SW480 (cell line): ENCODE measurements at regions not wholly inside any gene's neighbourhood (a gene's known extent, or its start where the extent isn't known, plus 50 kb on each side); places are given as distances from the start of the nearest gene placed in this dataset.

ENCODE experiments used
- DNase-seq: peaks from one replicate; pipeline ENCODE4 v3.0.0-alpha.2; 2016; ENCODE audit warnings: low spot score

- no peak for DNase-seq
Measured at GRCh38 chr9:134228649-134229048, 64.3 kb upstream of the RNU6ATAC start.

DNA sequence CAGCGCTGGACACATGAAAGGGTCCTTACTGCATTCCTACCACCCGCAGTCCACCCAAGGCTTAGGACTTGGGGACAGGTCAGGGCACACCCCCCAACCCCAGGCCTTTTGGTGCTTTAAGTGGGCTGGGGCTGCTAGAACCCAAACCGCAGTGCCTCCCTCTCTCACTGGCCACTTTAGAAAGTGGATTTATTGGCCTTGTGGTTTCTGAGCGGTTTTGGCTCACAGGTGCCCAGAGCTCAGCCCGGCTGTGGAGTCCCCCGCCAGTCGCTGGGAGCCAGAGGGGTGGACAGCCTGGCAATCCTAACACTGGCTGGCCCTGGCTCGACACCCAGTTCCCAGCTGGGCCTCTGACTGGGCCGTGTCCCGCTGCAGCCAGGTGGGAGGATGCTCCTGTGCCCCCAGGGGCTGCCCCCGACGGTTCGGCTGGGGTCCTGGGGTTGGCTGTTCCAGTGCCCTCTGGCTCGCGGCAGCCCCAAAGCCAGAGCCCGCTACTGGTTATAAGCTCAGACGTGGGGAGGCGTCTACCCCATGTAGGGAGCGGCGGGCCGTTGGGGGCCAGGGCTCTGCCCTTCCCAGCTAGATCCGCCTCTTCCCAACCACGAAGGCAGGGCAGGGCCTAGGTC lies 65.2 kb upstream of the RNU6ATAC start:
- DNase-seq = peak; percentile 45

DNA sequence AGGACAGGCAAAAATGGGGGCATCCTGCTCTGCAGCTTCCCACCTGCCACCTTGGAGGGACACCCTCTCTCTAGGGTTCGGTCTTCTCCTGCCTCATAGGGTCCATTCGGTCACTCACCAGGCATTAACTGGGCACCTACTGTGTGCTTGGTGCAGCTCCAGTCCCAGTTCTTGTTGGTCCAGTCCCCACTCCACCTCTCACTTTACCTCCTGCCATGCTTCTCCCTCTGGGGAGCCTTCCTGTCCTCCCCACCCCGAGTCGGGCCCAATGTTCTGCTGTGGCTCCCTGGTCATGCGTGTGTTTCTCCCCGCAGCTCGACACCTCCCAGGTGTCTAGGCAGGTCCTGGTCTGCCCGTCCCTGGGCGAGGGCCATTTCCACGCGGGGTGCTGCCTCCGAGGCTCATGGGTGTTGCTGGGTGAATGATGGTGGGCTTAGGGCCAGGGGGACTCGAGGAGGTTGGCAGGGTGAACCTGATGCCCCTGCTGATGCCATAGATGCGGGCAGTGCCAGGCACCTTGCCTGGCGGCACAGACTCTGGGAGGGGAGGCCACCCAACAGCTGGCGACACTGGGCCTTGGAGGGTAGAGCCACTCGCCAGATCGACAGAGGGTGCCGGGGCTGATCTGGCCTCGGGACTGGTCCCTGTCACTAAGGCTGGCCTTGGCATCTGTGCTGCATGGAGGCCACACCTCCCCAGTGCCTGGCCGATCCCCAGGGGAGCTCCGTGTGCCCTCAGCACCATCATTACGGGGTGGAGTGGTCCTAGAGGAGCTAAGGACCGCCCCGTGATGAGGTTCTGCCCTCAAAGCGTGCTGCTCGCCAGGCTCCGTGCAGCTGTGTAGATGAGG lies 66.0 kb upstream of the RNU6ATAC start:
- no peak for DNase-seq

GRCh38 chr9:134230942-134231325 lies 66.6 kb upstream of the RNU6ATAC start:
- no peak for DNase-seq

DNA sequence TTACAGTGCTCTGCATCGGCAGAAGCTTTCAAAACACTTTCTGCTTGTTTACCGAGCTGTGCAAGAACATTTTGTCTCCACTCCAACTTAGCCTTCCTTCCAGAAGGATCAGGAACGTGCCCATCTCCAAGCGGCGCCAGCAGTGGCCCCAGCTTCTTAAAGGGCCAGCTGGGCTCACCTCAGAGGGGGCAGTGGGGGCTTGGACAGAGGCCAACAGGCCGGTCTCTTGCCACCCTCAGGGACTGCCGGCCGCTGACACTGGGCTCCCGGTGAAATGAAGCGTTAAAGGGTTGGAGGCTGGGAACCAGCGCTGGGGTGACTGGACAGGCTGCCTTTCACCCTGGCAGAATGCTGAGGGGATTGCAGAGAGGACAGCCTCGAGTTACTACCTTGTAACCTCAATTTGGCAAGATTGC lies 67.0 kb upstream of the RNU6ATAC start:
- DNase-seq = no peak

GRCh38 chr9:134231767-134232166 lies 67.4 kb upstream of the RNU6ATAC start:
- no peak for DNase-seq

GRCh38 chr9:134233022-134233421 lies 68.7 kb upstream of the RNU6ATAC start:
- no peak for DNase-seq

DNA sequence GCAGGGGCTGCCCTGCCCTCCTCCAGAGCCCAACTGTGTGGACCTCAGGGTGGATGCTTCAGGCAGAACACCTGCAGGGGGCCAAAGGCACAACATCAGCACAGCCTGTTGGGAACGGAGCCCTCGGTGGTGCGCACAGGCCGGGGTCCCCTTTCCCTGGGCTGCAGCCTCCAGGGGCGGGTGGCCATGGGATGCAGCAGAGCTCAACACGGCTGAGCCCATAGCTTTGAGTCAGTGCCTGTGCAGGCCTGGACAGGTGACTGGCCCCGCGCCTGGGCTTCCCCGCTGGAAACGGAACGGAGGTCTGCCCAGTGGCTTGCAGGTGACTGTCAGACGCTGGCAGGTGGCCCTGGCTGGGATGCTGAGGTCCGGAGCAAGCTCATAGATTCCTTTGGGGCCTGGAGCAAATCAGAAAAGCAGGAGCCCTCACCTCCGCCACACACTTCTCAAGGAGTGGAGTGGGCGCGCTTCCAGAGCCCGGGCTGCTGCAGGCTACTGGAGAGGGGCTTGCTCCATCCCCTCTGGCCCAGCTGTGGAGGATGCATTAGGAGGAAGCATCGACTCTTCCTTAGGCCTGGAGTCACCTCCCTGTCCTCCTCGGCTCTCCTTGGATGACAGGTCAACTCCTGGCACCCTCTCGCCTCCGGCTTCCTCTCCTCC lies 69.8 kb upstream of the RNU6ATAC start:
- no peak for DNase-seq

DNA sequence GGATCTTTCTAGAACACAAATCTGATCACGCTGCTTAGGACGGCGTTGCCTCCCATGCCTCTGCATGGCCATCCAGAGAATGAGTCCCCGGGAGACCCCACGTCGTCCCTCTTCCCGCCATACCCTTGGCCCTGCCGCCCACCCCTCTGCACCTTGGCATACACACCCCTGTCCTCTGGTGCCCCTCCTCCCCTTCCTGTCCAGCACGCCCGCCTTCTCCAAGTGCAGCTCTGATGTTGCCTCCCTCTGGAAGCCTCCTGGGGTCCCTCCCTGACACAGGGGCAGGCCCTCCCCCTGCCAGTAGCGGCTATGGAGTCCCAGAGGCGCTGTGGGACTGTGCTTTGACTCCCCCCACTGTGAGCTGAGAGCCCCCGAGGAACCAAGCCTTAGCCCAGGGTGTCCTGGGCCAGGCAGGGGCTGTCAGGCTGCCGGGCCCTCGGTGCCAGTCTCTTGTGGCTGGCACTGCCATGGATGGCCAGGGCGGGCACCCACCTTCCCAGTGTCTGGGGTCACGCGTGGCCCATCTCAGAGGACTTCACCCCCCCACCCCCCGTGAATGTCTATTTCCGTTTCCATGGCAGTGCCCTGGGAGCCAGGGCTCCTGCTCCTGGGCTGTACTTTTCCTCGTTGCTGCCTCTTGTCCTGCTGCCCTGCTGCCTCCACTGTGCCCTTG lies 70.5 kb upstream of the RNU6ATAC start:
- DNase-seq = no peak

DNA sequence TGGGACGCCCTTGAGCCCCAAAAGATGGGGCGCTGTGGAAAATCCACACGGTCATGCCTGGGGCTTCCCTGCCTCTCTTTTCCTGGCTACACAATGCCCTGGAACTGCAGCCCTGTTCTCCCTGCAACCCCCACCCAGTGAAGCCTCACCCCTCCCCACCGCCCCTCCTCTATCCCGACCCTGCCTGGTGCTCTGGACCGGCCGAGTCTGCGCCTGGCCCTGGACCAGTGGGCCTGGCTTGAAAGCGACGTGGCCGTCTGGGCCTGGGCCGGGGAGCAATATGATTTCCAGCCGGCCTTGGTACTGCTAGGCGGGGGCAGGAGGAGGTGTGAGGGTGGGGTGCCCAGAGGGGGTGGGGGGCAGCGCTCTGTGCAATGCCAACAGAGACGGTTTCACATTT lies 71.0 kb upstream of the RNU6ATAC start:
- DNase-seq = no peak

DNA sequence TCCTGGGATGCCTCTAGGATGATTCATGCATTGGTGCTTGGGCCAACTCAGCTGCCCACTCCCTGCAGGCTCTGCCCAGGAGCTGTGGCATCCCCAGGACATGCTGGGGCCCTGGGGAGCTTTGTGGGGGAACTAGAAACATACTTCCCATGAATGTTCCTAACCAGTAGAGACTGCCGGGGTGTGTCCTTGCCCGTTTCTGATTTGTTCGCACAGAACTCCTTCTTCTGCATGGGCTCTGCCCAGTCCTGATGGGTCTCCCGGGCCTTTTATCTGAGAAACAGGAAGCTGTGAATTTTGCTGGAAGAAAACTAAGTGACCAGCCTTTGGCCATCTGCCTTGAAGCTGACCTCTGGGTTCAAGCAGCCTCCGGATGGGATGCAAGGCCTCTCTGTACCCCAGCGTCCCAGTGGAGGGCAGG lies 71.6 kb upstream of the RNU6ATAC start:
- DNase-seq = no peak

GRCh38 chr9:134236935-134237629 lies 72.7 kb upstream of the RNU6ATAC start:
- DNase-seq = no peak

DNA sequence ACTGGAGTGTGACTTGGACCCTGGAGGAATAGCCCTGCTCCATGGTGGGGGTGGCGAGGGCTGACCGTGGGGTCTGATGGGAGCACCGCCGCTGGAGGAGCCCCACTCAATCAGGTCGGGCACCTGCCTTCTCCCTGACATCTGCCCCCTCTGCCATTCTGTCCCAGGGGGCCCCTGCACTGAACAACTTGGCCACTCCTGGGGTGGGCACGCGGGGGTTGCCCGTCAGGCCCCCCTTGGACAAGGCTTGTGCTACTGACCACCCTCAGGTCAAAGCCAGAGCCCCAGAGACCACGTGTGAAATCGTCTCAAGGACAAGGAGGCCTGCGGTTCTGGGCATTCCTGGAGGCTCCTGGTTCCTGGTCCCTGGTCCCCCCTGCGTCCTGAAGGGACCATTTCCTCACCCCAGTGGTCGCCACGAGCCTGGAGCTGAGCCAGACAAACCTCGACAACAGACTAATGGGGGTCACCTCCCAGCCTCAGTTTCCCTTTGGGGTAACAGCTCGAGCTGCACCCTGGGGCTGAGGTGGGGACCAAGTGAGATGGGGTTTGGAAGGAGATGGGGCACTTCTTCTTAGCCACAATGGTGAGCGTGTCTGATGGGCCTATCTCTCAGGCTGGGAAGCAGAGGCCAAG lies 73.4 kb upstream of the RNU6ATAC start:
- no peak for DNase-seq

DNA sequence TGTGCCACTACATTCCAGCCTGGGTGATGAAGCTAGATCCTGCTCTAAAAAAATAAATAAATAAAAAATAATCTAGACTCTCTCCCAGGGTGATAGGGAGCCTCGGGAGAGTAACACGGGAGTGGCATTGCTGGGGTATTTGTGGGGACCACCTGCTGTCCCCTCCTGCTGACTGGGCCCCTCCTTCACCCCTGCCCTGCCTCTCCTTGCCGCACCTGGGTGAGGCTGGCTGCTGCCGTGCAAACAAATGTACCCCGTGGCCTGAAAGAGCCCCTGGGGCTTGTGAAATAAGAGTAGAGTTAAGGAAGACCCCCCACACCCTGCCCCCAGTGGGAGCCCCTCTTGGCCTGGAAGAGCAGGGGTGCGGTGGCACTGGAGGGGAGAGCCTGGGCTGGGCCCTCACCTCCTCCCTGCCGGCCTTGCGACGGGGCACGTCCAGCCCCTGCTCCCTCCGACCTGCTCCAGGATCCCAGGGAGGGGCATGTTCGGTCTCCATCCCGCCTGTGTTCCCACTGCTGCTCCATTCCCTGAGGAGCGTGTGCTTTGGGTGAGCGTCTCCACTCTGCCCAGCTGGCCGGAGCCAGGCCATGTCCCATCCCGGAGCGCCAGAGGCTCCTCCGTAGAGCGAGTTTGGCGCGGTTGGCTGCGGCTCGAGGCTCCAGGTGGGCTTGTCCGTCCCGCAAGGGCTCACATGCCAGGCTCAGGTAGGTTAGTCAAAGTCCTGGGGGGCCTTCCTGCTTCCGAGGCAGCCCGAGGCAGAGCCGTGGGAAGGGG lies 75.0 kb upstream of the RNU6ATAC start:
- no peak for DNase-seq

DNA sequence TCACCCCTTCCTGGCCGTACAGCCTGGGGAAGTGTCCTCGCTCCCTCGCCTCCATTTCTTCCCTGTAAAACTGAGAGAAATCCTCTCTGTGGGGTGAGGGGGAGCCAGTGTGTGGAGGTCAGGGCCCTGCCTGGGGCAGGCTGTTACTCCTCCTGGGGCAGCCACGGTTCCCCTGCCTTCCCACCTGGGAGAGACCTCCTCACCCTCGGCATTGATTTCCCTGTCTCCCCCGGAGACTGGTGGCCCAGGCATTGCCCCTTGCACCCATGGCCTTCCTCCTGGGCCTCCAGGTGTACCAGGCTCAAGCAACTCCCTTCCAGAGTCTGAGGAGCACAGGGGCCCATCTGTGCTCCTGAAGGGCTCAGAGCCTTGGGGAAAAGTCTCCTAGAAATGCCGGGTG lies 75.6 kb upstream of the RNU6ATAC start:
- DNase-seq = no peak

GRCh38 chr9:134240361-134240760 lies 76.0 kb upstream of the RNU6ATAC start:
- DNase-seq = no peak

DNA sequence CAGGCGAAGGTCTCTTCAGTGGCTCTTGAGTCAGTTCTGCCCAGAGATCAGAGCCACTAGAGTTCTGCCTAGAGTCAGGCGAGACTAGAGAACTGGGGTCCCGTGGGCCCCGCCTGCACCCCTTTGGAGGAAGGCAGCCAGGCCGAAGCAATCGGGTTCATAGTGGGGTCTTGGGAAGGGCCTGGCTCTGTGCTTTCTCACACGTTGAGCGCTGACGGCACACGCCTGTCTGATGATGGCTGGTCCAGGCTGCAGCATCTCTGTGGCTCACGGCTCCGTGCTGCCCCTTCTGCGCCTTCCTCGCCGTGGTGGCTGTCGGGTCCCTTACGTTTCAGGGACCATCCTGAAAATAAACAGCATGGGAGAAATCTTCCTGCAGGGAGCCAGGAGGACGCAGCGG lies 78.3 kb upstream of the RNU6ATAC start:
- no peak for DNase-seq

DNA sequence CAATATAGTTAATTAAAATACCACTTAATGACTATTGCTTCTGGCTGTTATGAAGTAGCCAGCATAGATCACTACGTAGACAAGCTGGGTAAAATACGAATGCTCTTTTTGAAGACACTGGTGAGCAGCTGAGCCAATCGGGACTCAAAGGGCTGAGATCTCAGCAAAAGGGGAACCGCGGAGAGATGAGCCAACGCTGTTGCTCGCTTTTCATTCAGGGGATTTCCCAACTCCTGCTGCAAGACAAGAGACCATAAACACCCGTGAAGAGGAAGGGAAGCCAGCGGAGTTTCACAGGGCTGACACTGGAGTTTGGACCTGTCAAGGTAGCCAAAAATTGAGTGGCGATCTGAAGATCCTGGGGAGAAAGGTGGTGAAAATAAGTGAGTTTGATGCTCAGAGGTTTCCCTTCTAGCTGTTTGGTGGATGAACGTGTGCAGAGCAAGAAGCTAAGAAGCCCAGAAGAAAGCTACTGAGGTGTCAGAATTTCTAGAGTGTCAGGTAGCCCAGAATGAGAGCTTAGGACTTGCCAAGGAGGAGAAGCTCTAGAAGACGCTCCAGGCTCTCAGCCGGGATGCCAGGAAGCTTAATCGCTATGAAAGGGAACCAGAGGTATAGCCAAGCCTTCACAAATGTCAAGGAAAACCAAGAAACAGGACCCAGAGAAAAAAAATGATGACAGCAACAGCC lies 79.6 kb upstream of the RNU6ATAC start:
- no peak for DNase-seq

- DNase-seq = no peak
Measured at GRCh38 chr9:134245179-134245578, 80.8 kb upstream of the RNU6ATAC start.
